HEK293 (cell line): ENCODE measurements at regions not wholly inside any gene's neighbourhood (a gene's known extent, or its start where the extent isn't known, plus 50 kb on each side); places are given as distances from the start of the nearest gene placed in this dataset.
A peak's percentile ranks its signal among the peaks of the same experiment; 100 is the strongest.

Experiments
- CTCF ChIA-PET: fragments of 350-600 bp; formaldehyde crosslinking; extraction: SDS; loops from one replicate; lab custom pipeline; 2021; ENCODE audit warnings: antibody characterized with exemption; lab: Yijun Ruan, JAX
- POLR2A ChIA-PET: fragments of 300-600 bp; formaldehyde crosslinking; extraction: SDS; loops from one replicate; lab custom pipeline; 2020; ENCODE audit warnings: antibody characterized with exemption, inconsistent platforms; lab: Yijun Ruan, JAX
- H3K27ac ChIP-seq: fragments of 200-500 bp; sonication (Bioruptor generic); 2 replicates; pipeline ENCODE4 v1.5.1; 2014; ENCODE audit warnings: low read depth, low read length, control low read depth, inconsistent platforms; ENCODE audit errors: extremely low read depth
- H3K36me3 ChIP-seq, 2 experiments: fragments of 200-500 bp in 1 of 2; sonication (Bioruptor generic) in 1 of 2; 1 replicate in 1 of 2; 2 replicates in 1 of 2; pipeline ENCODE4 v1.5.1; 2014 to 2017; ENCODE audit warnings: inconsistent platforms in 2 of 2, low read length in 2 of 2; ENCODE audit not compliant: control insufficient read depth in 2 of 2, insufficient read depth in 1 of 2
- H3K4me1 ChIP-seq: fragments of 200-500 bp; sonication (Bioruptor generic); 2 replicates; pipeline ENCODE4 v1.5.1; 2014; ENCODE audit warnings: mild to moderate bottlenecking, low read length, inconsistent platforms; ENCODE audit not compliant: control insufficient read depth, insufficient read depth
- H3K4me3 ChIP-seq: 2 replicates; pipeline ENCODE4 v1.5.1; 2011; ENCODE audit warnings: low read depth, mild to moderate bottlenecking, control low read depth, low read length, moderate library complexity
- H3K9me3 ChIP-seq: fragments of 200-500 bp; sonication (Bioruptor generic); 2 replicates; pipeline ENCODE4 v1.5.1; 2014; ENCODE audit warnings: low read depth, low read length, inconsistent platforms; ENCODE audit not compliant: control insufficient read depth, insufficient read depth
- CTCF ChIP-seq: fragments of 450-650 bp; formaldehyde crosslinking; IDR thresholded peaks from 2 replicates; pipeline ENCODE4 v1.5.1; 2016; ENCODE audit warnings: missing biosample characterization, missing genetic modification characterization
- FEZF1 ChIP-seq: fragments of 450-650 bp; formaldehyde crosslinking; IDR thresholded peaks from 2 replicates; pipeline ENCODE4 v1.5.1; 2016; ENCODE audit warnings: missing biosample characterization, missing genetic modification characterization
- GFI1B ChIP-seq: fragments of 450-650 bp; formaldehyde crosslinking; IDR thresholded peaks from 2 replicates; pipeline ENCODE4 v1.5.1; 2016; ENCODE audit warnings: missing biosample characterization, missing genetic modification characterization
- MEIS1 ChIP-seq: sonication (generic); formaldehyde crosslinking; IDR thresholded peaks from 2 replicates; pipeline ENCODE4 v1.8.1; 2022; ENCODE audit warnings: missing genetic modification reagents, mild to moderate bottlenecking, borderline replicate concordance
- OVOL3 ChIP-seq: fragments of 450-650 bp; formaldehyde crosslinking; IDR thresholded peaks from 2 replicates; pipeline ENCODE4 v1.5.1; 2016; ENCODE audit warnings: missing biosample characterization, missing genetic modification characterization
- SCRT2 ChIP-seq: fragments of 450-650 bp; formaldehyde crosslinking; IDR thresholded peaks from 2 replicates; pipeline ENCODE4 v1.5.1; 2016; ENCODE audit warnings: missing biosample characterization, missing genetic modification characterization
- ZIC2 ChIP-seq: fragments of 450-650 bp; formaldehyde crosslinking; IDR thresholded peaks from 2 replicates; pipeline ENCODE4 v1.5.1; 2016; ENCODE audit warnings: missing biosample characterization, missing genetic modification characterization
- ZNF132 ChIP-seq: fragments of 450-650 bp; formaldehyde crosslinking; IDR thresholded peaks from 2 replicates; pipeline ENCODE4 v1.5.1; 2017; ENCODE audit warnings: missing biosample characterization, missing genetic modification characterization, borderline replicate concordance
- ZNF140 ChIP-seq: fragments of 450-650 bp; formaldehyde crosslinking; IDR thresholded peaks from 2 replicates; pipeline ENCODE4 v1.5.1; 2016; ENCODE audit warnings: missing biosample characterization, missing genetic modification characterization
- ZNF335 ChIP-seq: fragments of 450-650 bp; formaldehyde crosslinking; conservative IDR thresholded peaks from 2 replicates; pipeline ENCODE4 v1.5.1; 2016; ENCODE audit warnings: missing biosample characterization, missing genetic modification characterization
- ZNF449 ChIP-seq: fragments of 450-650 bp; formaldehyde crosslinking; IDR thresholded peaks from 2 replicates; pipeline ENCODE4 v1.5.1; 2017; ENCODE audit warnings: missing biosample characterization, mild to moderate bottlenecking, missing genetic modification characterization, moderate library complexity
- ZNF473 ChIP-seq: fragments of 450-650 bp; formaldehyde crosslinking; IDR thresholded peaks from 2 replicates; pipeline ENCODE4 v1.5.1; 2017; ENCODE audit warnings: missing biosample characterization, missing genetic modification characterization
- ZNF560 ChIP-seq: fragments of 450-650 bp; formaldehyde crosslinking; IDR thresholded peaks from 2 replicates; pipeline ENCODE4 v1.5.1; 2017; ENCODE audit warnings: missing biosample characterization, missing genetic modification characterization, borderline replicate concordance
- ZNF585B ChIP-seq: fragments of 450-650 bp; formaldehyde crosslinking; IDR thresholded peaks from 2 replicates; pipeline ENCODE4 v1.5.1; 2016; ENCODE audit warnings: missing biosample characterization, missing genetic modification characterization
- ZNF704 ChIP-seq: fragments of 450-650 bp; formaldehyde crosslinking; IDR thresholded peaks from 2 replicates; pipeline ENCODE4 v1.5.1; 2016; ENCODE audit warnings: missing biosample characterization, missing genetic modification characterization
- TF ChIP-seq, protein P1 (sequence below): fragments of 450-650 bp; formaldehyde crosslinking; IDR thresholded peaks from 2 replicates; pipeline ENCODE4 v1.5.1; 2016; ENCODE audit warnings: missing biosample characterization, missing genetic modification characterization

DNA sequence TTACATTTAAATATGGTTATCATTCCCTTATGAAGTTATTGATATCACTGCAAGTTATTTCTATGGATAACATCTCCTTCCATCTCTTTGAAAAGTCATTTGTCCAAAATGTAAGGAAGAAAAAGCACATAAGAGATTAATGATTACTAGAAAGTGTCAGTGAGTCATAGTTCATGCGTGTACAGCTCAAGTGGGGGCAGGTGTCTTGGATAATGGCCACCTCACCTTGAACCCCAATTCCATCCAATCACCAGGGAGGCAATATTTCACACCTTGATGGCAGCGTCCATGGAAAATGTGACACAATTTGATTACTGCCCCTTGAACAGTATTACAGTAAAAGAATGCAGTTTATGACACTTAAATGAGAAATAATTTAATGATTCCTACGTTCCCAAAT, 358.3 kb upstream of the SOX9 start (continued):
- no peak for TF ChIP-seq ZNF585B
- no peak for TF ChIP-seq OVOL3 (tag by site-specific recombination)
- TF ChIP-seq ZNF560 (tag by site-specific recombination), result no peak
- TF ChIP-seq ZNF132 (tag by site-specific recombination), result no peak
- no peak for TF ChIP-seq ZNF449 (tag by site-specific recombination)
- TF ChIP-seq, all 188 proteins: peak for 0

DNA sequence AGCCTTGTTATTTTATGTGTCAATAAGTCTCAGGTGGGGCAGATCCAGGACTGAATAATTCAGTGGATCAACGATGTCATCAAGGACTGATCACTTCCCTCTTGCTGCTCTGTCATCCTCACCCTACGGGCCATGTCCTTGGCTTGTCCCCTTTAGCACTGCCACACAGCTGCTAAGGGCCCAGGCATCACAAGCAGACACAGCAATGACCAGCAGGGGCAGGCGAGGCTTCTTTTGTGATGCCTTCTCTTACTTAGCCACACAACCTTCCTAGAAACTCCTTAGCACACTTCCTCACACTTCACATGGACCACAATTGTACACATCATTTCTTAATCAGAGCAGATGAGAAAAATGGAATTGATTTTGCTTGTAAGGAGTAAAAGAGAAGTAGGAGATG, 356.3 kb upstream of the SOX9 start:
- ChIA-PET POLR2A (no interaction called here), CTCF (interaction anchor here (0.7 kb wide), 1 partner anchor 274 kb away, joined by 3 read pairs; no protein-coding TSS in a partner anchor)
- peaks cover 14% of the 10 kb centered on the region; the same call in 1 of the 2 replicates for H3K4me1 ChIP-seq
- no peaks in the 10 kb centered on the region for H3K36me3 ChIP-seq
- no peak overlapping the region for H3K4me3 ChIP-seq
- H3K9me3 ChIP-seq, result no peaks in the 10 kb centered on the region
- H3K27ac ChIP-seq, result no peak overlapping the region
- TF ChIP-seq ZNF140 (tag by site-specific recombination) (no peak), ZNF473 (tag by site-specific recombination) (no peak), CTCF (tag by site-specific recombination) (peak; percentile 42)
- TF ChIP-seq, protein P1, sequence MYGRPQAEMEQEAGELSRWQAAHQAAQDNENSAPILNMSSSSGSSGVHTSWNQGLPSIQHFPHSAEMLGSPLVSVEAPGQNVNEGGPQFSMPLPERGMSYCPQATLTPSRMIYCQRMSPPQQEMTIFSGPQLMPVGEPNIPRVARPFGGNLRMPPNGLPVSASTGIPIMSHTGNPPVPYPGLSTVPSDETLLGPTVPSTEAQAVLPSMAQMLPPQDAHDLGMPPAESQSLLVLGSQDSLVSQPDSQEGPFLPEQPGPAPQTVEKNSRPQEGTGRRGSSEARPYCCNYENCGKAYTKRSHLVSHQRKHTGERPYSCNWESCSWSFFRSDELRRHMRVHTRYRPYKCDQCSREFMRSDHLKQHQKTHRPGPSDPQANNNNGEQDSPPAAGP (tag by site-specific recombination), result no peak

GRCh38 chr17:71765437-71765836, 355.4 kb upstream of the SOX9 start:
- TF ChIP-seq MEIS1 (CRISPR knock-in tag) (peak; percentile 65; the same call in 1 of the 2 replicates), ZIC2 (tag by site-specific recombination) (peak; percentile 13; the same call in 1 of the 2 replicates), SCRT2 (tag by site-specific recombination) (0 out of 2 replicates have a peak, but pooled peaks have one; percentile 20), ZNF704 (tag by site-specific recombination) (no peak), ZNF335 (tag by site-specific recombination) (0 out of 2 replicates have a peak, but pooled peaks have one; percentile 4), FEZF1 (peak; percentile 77), GFI1B (tag by site-specific recombination) (no peak)
- TF ChIP-seq, all 188 proteins: peak for 5
- Histone ChIP-seq H3K9me3 (no peaks in the 10 kb centered on the region), H3K4me3 (no peak overlapping the region), H3K4me1 (peaks cover 14% of the 10 kb centered on the region; the same call in 1 of the 2 replicates), H3K36me3 (no peaks in the 10 kb centered on the region), H3K27ac (no peak overlapping the region)
- ChIA-PET POLR2A (interaction anchor here (1.0 kb wide), 1 partner anchor 355 kb away, joined by 3 read pairs; the partner anchor contains the start of gene SOX9), CTCF (interaction anchor here (1.1 kb wide), 1 partner anchor 294 kb away, joined by 3 read pairs; no protein-coding TSS in a partner anchor)
